SK-N-SH (cell line): ENCODE measurements at regions not wholly inside any gene's neighbourhood (a gene's known extent, or its start where the extent isn't known, plus 50 kb on each side); places are given as distances from the start of the nearest gene placed in this dataset.

Experiments
- CHD2 ChIP-seq: fragments of 150-350 bp; IDR thresholded peaks from 2 replicates; pipeline ENCODE4 v1.6.1; 2018; ENCODE audit warnings: low read length; ENCODE audit not compliant: partially characterized antibody
- EZH2phosphoT487 ChIP-seq: fragments of 200-600 bp; sonication (generic); IDR thresholded peaks from 2 replicates; pipeline ENCODE4 v1.6.1; 2017; ENCODE audit warnings: low read depth, mixed run types, mild to moderate bottlenecking, antibody characterized with exemption, moderate library complexity, borderline replicate concordance
- FOXJ3 ChIP-seq: sonication (generic); formaldehyde crosslinking; IDR thresholded peaks from 2 replicates; pipeline ENCODE4 v1.5.1; 2020; ENCODE audit warnings: mild to moderate bottlenecking, missing genetic modification reagents
- JUND ChIP-seq: IDR thresholded peaks from 2 replicates; pipeline ENCODE4 v1.4.0; 2012
- MXI1 ChIP-seq: IDR thresholded peaks from 2 replicates; pipeline ENCODE4 v1.6.1; 2012; ENCODE audit warnings: mild to moderate bottlenecking, low read depth, low read length, improper control_type of control experiment
- SMC3 ChIP-seq: IDR thresholded peaks from 2 replicates; pipeline ENCODE4 v1.6.1; 2012; ENCODE audit warnings: low read depth, low read length, improper control_type of control experiment
- TEAD4 ChIP-seq: IDR thresholded peaks from 2 replicates; pipeline ENCODE4 v1.4.0; 2012; ENCODE audit warnings: mild to moderate bottlenecking, borderline replicate concordance; ENCODE audit not compliant: insufficient read depth
- TF ChIP-seq, protein P1 (sequence below): fragments of 200-600 bp; sonication (generic); IDR thresholded peaks from 2 replicates; pipeline ENCODE4 v1.6.1; 2017; ENCODE audit warnings: antibody characterized with exemption, mild to moderate bottlenecking, moderate library complexity
- TF ChIP-seq, protein P2 (sequence below): fragments of 150-350 bp; IDR thresholded peaks from 2 replicates; pipeline ENCODE4 v1.6.1; 2017; ENCODE audit warnings: antibody characterized with exemption, low read length, low read depth, borderline replicate concordance
- TF ChIP-seq, protein P3 (sequence below): IDR thresholded peaks from 2 replicates; pipeline ENCODE4 v1.4.0; 2012; ENCODE audit warnings: low read depth

DNA sequence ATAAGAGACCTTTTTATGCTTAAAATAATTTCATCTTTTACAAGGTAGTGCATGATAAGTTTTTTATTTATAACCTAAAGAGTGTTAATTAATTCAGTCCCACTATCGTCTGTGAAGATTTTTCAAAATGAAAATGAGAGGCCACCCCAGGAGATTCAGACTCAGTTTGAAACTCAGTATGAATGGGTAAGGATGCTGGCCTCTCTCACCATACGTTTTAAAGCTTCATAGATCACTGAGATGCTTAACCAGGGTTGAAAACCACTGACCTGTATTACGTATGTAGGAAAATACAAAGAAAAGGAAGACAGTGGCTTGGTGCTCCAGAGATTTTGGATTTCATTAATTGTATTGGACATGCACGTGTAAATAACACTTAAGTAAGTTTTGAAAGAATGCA is 278.7 kb downstream of the FSIP2 start:
- TF ChIP-seq TEAD4 = no peak
- no peak for TF ChIP-seq CHD2
- TF ChIP-seq, protein P1, sequence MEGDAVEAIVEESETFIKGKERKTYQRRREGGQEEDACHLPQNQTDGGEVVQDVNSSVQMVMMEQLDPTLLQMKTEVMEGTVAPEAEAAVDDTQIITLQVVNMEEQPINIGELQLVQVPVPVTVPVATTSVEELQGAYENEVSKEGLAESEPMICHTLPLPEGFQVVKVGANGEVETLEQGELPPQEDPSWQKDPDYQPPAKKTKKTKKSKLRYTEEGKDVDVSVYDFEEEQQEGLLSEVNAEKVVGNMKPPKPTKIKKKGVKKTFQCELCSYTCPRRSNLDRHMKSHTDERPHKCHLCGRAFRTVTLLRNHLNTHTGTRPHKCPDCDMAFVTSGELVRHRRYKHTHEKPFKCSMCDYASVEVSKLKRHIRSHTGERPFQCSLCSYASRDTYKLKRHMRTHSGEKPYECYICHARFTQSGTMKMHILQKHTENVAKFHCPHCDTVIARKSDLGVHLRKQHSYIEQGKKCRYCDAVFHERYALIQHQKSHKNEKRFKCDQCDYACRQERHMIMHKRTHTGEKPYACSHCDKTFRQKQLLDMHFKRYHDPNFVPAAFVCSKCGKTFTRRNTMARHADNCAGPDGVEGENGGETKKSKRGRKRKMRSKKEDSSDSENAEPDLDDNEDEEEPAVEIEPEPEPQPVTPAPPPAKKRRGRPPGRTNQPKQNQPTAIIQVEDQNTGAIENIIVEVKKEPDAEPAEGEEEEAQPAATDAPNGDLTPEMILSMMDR = no peak
- TF ChIP-seq MXI1 = no peak
- TF ChIP-seq EZH2phosphoT487 = no peak
- TF ChIP-seq, protein P2, sequence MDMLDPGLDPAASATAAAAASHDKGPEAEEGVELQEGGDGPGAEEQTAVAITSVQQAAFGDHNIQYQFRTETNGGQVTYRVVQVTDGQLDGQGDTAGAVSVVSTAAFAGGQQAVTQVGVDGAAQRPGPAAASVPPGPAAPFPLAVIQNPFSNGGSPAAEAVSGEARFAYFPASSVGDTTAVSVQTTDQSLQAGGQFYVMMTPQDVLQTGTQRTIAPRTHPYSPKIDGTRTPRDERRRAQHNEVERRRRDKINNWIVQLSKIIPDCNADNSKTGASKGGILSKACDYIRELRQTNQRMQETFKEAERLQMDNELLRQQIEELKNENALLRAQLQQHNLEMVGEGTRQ = no peak
- TF ChIP-seq FOXJ3 (CRISPR knock-in tag) = no peak
- TF ChIP-seq, protein P3, sequence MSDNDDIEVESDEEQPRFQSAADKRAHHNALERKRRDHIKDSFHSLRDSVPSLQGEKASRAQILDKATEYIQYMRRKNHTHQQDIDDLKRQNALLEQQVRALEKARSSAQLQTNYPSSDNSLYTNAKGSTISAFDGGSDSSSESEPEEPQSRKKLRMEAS = no peak
- no peak for TF ChIP-seq JUND
- TF ChIP-seq SMC3 = no peak
